GM21619 (cell line): ENCODE measurements at regions not wholly inside any gene's neighbourhood (a gene's known extent, or its start where the extent isn't known, plus 50 kb on each side); places are given as distances from the start of the nearest gene placed in this dataset.
"Not testable (repeated sequence)": the region's sequence is repeated elsewhere in the genome, so short reads cannot be mapped to it uniquely, and the experiment has no call there.

Experiments
- ATAC-seq: cut with Tn5 transposase; IDR thresholded peaks from one replicate; pipeline ENCODE4 v1.9.1; 2021; ENCODE audit not compliant: unreplicated experiment

DNA sequence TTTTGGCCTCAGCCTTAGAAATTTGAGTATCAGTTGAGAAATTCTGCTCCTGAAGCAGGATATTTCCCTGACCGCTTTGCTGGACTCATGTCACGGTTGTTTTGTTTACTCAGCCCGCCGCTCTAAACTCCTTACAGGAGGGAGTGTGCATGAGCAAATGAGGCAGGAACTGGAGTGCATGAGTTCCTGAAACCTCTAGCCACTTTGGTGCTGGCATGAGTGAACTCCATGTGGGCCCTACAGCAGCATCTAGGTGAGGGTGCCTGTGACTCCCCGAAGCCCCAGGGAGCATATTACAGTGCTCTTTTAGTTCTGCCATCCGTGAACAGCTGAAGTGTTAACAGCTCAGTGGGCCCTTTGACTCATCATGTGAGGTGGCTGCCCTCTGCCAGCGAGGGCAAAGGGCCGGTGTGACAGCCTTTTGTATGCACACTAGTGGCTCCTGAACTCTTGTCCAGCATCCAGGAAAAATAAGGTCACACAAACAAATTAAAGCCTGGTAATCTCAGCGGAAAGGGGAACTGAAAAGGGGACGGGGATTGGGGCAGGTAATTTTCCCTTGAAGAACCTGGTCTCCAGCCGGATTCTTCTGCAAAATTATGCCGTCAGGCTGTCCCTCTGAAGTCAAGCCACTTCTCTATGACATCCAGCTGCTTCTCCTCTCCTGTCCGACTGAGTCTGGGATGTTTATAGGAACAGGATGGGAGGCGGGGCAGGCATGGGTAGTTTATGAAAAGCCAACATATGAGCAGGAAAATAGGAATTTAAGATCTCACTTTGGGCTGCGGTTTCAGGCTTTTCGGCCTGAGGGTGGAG is 1668.7 kb downstream of the SUCLG1 start:
- ATAC-seq, result no peak

DNA sequence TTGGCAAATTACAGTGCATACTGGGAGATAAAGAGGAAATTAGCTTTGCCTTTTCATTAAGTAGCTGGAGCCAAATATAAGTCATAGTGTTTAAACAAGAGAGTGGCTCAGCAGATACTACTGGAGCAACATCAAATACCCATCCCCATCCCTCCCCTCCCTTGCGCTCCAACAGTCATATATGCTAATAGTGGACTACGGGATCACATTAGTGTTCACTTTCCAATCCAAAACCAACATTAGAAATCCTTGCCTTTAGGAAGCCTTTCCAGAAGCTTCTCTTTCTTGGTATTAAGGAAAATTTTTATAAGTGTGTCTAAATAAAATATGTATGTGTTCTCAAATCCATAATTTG is 1669.3 kb downstream of the SUCLG1 start:
- no peak for ATAC-seq

DNA sequence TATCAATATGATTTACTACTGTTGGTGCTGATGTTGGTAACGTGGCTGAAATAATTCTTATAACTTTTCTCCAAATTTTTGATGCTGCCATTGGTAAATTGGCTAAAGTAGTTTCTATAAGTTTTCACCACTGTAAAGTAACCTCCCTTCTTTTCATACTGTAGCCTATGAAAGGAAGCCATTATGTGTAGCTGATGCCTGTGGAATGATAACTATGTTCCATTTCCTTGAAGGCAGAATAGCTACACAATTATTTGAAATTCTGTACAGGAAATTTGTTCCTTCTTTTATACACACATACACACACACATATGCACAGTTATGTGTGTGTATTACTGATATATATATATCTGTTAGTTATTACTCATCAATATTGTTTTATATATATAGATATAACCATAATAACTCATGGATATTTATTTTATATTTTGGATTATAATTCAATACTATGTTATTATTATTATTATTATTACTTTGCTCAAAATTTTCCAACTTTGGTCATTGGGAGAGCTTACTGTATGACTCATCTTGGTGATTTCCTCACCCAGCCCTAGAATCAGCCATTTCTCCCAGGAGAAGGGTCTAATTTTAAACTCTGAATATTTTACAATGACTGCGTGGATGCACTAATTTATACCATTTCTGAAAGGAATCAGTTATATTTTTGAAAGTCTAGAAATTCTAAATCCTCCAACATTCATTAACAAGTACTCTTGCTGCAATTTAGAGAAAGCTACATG is 1677.7 kb downstream of the SUCLG1 start:
- ATAC-seq, result no peak

DNA sequence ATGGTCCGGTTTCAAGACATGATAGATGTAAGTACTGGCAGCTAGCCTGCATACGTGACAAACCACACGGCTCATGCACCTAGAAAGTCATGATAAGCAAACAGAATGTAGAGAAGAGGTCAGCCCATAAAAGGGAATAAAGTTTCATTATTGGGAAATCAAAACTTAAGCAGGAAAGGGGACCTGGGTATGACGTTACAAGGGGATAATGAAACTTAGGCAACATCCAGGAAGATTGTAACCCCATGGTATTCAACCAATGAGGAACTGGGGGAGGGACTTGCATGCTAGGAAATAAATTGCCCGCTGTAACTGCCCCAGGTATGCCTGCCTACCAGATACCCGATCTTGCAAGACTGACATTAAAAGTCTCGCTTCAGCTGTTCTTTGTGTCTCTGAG is 1679.0 kb downstream of the SUCLG1 start:
- ATAC-seq, result no peak

DNA sequence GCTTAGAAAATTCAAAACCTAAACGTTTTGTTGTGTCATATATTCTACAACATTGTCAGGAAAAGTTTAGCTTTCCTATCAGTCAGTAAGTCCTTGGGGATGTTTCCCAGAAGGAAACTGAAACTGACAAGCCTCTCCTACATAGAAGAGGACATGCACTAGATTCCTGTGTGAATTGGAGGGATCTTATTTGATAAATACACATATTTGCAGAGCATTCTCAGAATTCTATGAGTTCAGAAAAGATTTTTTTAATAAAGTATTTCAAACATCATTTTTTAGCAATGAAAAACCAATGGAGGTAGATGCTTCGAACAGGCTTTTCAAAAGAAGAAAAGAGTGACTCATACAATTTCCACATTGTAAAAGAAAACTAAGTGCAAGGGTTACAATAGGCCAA is 1706.7 kb downstream of the SUCLG1 start:
- no peak for ATAC-seq

DNA sequence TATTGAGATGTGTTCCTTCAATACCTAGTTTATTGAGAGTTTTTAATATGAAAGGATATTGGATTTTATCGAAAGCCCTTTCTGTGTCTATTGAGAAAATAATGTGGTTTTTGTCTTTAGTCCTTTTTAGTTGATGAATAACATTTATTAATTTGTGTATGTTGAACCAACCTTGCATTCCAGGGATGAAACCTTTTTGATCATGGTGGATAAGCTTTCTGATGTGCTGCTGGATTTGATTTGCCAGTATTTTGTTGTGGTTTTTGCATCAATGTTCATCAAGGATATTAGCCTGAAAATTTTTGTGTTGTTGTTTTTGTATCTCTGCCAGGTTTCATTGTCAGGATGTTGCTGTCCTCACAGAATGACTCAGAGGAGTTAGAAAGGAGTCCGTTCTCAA is 1710.4 kb downstream of the SUCLG1 start:
- ATAC-seq, result no peak

DNA sequence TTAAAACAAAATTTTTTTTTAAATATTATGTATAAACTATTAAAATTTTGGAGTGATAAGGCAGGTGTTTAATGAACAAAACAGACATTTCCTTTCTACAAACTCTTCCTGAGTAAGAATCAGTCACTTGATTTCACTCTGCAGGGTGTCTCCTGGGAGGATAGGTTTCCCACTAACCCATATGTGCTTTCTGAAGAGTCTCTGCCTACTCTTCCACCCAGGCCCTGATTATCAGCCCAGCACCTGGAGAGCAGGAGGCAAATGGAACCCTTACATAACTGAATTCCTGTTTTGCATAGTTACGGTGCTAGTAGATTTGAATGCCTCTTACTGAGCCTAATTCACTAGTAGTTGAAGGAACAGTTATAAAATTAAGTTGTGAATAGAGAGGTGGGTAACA is 1718.6 kb downstream of the SUCLG1 start:
- ATAC-seq, result no peak

DNA sequence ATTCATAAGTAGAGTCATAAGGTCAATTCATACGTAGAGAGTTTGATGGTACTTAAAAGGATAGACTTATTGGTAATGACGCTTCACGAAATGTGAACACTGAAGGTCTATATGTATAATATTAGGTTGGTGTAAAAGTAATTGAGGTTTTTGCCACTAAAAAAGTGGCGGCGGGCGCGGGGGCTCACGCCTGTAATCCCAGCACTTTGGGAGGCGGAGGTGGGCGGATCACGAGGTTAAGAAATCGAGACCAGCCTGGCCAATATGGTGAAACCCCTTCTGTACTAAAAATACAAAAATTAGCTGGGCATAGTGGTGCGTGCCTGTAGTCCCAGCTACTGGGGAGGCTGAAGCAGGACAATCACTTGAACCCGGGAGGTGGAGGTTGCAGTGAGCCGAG is 1721.1 kb downstream of the SUCLG1 start:
- ATAC-seq, result not testable (repeated sequence)

DNA sequence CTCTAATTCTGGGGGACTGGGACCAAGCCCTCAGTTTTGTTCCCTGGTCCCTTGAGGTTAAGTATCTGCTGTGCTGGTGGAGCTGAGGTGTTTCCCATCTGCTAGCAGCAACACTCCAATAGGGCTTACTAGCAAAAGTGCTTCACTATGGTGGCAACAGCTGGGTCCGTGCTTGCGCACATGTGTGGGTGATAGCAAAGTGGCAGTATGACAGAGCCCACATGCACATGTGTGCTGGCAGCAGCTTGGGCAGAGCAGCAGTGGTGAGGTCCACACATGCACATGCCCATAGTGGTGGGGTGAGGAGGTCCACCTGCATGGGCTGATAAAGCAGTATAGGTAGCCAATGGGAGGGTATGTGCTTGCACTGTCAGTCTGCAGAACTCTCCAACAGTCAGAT is 1723.7 kb downstream of the SUCLG1 start:
- ATAC-seq, result no peak

DNA sequence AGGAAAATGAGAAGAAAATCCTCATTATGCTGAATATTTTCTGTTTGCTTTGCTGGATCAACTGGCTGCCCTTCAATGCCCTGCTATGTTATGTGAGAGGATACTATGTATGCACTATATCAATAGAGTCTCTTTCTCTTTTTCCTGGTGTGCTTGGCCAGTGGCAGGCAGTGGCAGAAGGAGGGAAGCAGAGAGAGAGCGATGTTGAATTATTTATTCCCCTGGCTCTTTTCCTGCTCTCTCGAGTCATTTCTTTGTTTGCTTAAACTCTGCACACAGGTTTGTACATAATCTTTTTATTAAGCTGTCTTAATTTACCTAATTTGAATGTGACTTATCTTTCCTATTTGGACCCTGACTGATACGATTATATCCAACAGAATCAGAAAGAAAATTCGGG is 1727.3 kb downstream of the SUCLG1 start:
- ATAC-seq, result no peak

DNA sequence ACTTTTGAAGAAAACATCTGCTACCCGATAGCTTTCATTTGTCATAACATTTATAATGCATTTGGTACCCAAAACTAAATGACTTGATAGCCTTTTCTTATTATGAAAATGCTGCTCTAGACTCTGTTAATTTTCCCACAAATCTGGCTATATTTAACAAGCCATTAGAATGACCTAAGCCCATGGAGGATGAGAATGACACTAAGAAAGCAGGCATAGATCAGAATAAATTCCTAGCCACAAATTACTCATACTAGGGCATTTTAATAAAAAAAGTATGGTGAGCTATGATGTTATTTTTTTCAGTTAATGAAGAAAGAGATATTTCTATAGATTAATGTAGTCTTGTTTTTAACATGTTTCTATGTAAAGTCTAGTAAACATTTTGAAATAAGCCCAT is 1728.3 kb downstream of the SUCLG1 start:
- ATAC-seq, result no peak

DNA sequence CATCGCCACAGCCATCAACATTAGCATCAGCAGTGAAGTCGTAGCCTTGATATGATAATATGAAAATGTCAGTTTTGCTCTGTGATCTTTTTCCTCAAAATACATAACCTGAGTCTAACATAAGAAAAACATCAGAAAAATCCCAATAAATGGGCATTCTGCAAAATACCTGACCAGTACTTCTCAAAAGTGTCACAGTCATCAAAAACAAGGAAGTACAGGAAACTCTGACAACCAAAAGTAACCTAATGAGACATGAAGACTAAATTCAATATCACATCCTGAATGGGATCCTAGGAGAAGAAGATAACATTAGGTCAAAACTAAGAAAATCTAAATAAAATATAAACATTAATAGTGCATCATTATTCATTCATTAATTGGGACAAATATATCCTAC is 1731.0 kb downstream of the SUCLG1 start:
- no peak for ATAC-seq

DNA sequence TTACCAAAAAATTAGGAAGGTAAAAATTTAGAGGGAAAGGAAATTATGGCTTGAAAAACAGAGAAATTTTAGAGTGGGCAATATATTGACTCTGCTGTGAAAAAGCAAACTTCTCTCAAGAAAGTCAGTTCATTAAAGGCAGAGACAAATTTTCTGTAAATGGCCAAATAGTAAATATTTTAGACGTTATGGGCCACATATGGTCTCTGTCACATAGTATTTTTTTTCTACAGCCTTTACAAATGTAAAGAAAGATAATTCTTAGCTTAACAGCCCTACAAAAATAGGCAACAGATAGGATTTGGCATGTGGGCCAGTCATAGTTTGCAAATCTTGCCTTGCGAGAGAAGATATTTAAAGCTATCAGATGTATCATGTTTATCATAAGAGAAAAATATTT is 1750.4 kb downstream of the SUCLG1 start:
- ATAC-seq, result no peak

DNA sequence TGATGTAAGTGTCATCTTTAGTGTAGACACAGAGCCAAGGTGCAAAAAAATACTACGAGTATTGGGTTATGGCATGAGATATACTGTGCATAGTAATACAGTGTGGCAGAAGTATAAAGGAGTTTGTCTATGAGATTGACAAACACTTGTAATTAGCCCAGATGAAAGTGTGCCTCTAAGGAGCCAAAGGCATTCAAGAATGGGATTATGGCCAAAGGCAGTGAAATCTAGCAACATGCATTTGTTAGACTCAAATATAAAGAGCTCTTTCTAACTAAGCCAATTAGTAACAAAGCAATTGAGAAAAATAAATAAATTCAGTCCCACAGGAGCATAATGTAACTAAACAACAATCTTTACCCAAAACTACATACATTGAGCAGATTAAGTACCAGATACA is 1761.8 kb downstream of the SUCLG1 start:
- no peak for ATAC-seq

DNA sequence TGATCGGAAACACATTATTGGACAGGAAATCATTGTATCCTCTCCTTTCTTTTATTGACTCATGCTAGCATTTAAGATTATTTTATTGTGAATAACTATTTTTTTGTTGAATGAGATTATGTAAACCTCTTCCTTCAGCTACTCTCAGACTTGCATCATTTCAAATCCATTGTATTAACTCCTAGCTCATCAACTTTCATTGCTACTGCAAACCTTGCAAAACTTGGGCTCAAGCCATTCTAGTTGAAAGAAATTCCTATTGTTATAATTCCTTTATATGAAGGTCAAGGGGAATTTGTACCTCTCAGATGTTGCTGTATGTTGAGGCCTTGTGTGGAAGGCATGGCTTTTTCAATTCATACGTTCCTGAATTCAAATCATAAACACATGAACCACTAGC is 1764.6 kb downstream of the SUCLG1 start:
- no peak for ATAC-seq

DNA sequence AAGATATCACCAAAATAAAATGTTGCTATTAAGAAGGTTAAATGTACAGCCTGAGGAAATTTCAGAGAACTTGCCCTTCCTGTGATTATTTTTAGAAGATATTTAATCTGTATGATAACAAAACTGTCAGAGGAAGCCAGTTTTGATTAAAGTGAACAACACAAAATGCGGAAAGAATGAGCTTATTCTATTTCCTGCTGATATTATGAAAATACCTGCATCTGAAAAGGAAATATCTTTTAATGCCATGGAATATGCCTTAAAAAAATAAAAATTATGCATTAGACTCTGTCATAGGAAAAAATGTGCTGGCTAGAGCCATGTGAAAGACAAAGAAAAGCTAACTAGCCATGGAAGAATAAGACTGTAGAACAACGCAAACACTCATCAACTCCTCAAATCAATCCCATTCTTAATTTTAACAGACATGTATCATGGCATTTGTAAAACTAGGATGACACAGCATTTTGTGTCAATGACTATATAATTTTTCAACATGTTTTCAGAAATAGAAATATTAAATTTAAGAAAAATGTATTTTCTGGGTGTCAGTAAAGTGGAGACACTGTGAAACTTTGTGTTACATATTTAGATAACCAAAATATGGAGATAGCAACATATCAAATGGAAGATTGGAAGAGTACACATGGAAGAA is 1768.2 kb downstream of the SUCLG1 start:
- ATAC-seq, result no peak

DNA sequence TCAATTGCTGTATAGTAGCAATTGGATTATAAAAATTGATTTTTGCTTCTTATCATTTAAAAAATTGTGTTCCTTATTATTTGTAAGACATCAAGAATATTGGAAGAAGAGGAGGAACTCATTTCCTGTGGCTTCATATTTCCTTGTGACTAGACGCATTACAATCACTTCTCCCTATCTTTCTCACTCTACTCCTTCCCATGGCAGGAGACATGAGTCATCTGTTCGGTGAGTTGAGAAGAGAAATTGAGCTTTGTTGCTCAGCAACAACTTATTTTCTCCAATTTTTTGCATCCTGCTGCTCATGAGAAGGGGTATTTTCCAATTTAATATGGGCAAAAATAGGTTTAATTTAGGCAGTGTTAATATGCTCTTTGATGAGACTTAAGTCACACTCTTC is 1783.9 kb downstream of the SUCLG1 start:
- no peak for ATAC-seq

DNA sequence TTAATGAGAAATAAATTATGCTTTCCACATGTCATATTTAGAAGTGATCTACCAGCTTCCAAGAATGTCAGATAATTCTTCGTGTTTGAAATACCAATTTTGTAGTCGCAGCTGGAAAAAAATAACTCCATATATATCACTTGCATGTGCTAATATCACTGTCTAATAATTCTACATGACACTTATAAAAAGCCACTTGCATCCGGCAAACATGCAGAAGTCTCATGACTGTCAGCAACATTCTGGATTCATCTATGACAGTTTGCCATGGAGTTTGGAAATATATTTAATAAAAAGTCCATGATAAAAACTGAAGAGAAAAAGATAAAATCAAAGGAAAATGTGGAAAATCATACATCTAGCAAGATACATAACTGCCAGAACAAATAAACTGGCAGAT is 1784.4 kb downstream of the SUCLG1 start:
- no peak for ATAC-seq

DNA sequence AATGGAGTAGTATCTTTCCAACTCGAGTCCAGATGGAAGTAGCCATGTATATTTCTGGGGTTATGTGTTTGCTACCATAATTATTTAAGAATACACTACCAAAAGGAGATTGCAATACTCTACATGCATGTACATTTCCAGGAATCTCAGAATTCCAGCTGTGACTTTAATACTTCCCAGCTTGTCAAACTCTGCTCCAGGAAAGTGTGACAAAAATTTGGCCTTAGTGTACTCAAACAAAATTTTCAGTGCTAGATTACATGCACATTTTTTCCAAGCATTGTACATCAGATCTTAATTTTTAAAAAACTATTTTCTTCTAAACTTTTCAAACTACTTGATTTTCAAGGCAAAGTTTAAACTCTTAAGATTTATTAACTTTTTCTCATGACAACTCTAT is 1791.6 kb downstream of the SUCLG1 start:
- ATAC-seq, result no peak

DNA sequence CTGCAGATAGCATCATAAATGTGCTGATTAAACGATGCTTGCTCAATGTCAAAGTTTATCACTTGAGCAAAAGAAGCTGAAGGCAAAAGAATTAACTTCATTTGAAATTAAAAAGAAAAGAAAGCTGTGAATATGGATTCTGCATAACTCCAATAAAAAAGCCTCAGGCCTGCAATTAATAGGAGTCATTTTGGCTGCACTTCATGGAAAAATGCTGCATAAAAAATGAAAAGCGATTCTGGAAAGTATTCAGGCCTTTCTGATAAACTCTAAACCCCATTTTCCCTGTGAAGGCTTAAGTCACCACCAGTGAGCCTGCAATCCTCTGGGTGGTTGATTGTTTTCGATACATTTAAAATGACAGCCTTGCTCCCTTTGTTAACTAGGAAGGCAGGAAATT is 1793.4 kb downstream of the SUCLG1 start:
- ATAC-seq, result no peak

DNA sequence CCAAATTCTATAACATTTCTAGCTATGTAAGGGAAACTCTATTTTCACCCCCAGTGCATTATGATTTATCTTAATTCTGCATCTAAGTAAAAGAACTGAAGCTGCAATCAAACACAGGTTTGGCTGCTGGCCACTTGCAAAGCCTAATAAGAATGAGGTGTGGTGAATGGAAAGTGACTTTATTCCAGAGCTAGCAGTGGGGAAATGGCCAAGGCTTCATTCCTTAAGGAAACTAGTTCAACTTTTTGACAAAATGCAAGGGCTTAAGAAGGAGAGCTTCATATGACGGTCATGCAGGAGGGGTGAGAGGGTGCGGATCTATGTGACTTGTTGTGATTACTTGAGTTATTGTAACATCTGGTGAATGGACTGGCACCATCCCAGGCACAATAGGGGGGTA is 1802.0 kb downstream of the SUCLG1 start:
- ATAC-seq, result no peak

DNA sequence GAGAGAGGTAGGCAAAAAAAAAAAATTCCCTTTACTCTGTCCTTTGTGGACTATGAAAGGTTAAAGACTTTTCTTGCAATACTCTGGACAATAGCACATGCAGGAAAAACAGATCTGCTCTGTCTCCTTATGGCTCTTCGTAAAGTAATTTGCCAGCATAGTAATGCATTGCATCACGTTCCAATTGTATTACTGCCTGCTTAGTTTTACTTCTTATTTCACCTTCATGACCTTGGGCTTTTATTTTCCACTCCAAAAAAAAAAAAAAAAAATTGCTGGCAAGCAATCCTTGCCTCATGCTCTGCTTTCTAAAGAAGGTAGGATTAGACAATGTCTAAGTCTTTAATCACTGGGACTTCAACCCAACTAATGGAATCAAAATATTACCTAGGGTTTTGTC is 1802.7 kb downstream of the SUCLG1 start:
- no peak for ATAC-seq
